ENCODE measurements at regions not wholly inside any gene's neighbourhood (a gene's known extent, or its start where the extent isn't known, plus 50 kb on each side); places are given as distances from the start of the nearest gene placed in this dataset.

DNA sequence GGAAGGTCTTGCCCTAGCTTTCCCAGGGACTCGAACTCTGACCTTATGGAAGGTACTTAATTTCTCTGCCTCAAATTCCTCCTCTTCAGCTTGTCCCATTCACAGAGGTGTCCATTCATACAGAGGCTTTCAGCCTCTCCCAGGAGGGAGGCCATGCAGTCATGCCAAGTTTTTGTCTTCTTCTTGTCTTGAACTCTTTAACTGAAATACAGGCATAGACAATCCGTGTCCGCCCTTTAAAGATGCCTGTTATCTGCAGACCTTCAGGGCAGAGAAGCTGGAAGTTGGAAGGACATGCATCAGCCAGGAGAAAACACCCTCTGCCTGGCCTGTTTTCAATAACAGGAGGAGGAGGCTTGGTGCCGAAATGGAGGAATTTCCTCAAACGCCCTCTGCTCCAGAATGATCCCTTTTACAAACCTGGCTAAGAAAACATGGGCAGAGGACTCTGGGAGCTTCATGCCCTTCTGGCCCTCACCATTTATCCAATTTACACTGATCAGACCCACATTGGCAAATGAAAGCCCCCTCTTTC, 308.3 kb downstream of the MYCN start:
- TF ChIP-seq GLIS1 (tag by site-specific recombination; IDR thresholded peaks at IDR 0.05), result no peak
- TF ChIP-seq, protein P1, sequence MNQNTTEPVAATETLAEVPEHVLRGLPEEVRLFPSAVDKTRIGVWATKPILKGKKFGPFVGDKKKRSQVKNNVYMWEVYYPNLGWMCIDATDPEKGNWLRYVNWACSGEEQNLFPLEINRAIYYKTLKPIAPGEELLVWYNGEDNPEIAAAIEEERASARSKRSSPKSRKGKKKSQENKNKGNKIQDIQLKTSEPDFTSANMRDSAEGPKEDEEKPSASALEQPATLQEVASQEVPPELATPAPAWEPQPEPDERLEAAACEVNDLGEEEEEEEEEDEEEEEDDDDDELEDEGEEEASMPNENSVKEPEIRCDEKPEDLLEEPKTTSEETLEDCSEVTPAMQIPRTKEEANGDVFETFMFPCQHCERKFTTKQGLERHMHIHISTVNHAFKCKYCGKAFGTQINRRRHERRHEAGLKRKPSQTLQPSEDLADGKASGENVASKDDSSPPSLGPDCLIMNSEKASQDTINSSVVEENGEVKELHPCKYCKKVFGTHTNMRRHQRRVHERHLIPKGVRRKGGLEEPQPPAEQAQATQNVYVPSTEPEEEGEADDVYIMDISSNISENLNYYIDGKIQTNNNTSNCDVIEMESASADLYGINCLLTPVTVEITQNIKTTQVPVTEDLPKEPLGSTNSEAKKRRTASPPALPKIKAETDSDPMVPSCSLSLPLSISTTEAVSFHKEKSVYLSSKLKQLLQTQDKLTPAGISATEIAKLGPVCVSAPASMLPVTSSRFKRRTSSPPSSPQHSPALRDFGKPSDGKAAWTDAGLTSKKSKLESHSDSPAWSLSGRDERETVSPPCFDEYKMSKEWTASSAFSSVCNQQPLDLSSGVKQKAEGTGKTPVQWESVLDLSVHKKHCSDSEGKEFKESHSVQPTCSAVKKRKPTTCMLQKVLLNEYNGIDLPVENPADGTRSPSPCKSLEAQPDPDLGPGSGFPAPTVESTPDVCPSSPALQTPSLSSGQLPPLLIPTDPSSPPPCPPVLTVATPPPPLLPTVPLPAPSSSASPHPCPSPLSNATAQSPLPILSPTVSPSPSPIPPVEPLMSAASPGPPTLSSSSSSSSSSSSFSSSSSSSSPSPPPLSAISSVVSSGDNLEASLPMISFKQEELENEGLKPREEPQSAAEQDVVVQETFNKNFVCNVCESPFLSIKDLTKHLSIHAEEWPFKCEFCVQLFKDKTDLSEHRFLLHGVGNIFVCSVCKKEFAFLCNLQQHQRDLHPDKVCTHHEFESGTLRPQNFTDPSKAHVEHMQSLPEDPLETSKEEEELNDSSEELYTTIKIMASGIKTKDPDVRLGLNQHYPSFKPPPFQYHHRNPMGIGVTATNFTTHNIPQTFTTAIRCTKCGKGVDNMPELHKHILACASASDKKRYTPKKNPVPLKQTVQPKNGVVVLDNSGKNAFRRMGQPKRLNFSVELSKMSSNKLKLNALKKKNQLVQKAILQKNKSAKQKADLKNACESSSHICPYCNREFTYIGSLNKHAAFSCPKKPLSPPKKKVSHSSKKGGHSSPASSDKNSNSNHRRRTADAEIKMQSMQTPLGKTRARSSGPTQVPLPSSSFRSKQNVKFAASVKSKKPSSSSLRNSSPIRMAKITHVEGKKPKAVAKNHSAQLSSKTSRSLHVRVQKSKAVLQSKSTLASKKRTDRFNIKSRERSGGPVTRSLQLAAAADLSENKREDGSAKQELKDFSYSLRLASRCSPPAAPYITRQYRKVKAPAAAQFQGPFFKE (tag by site-specific recombination; IDR thresholded peaks at IDR 0.05; ENCODE audit: borderline replicate concordance), result no peak
- TF ChIP-seq, protein P2, sequence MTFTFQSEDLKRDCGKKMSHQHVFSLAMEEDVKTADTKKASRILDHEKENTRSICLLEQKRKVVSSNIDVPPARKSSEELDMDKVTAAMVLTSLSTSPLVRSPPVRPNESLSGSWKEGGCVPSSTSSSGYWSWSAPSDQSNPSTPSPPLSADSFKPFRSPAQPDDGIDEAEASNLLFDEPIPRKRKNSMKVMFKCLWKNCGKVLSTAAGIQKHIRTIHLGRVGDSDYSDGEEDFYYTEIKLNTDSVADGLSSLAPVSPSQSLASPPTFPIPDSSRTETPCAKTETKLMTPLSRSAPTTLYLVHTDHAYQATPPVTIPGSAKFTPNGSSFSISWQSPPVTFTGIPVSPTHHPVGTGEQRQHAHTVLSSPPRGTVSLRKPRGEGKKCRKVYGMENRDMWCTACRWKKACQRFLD (tag by site-specific recombination; IDR thresholded peaks at IDR 0.05), result no peak
- no peak for TF ChIP-seq REPIN1 (tag by site-specific recombination; IDR thresholded peaks at IDR 0.05; ENCODE audit: low read depth)
- TF ChIP-seq, protein P3, sequence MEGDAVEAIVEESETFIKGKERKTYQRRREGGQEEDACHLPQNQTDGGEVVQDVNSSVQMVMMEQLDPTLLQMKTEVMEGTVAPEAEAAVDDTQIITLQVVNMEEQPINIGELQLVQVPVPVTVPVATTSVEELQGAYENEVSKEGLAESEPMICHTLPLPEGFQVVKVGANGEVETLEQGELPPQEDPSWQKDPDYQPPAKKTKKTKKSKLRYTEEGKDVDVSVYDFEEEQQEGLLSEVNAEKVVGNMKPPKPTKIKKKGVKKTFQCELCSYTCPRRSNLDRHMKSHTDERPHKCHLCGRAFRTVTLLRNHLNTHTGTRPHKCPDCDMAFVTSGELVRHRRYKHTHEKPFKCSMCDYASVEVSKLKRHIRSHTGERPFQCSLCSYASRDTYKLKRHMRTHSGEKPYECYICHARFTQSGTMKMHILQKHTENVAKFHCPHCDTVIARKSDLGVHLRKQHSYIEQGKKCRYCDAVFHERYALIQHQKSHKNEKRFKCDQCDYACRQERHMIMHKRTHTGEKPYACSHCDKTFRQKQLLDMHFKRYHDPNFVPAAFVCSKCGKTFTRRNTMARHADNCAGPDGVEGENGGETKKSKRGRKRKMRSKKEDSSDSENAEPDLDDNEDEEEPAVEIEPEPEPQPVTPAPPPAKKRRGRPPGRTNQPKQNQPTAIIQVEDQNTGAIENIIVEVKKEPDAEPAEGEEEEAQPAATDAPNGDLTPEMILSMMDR (tag by site-specific recombination; IDR thresholded peaks at IDR 0.05), result no peak
- TF ChIP-seq ZNF223 (tag by site-specific recombination; IDR thresholded peaks at IDR 0.05), result no peak
